K562 (cell line): ENCODE measurements at regions not wholly inside any gene's neighbourhood (a gene's known extent, or its start where the extent isn't known, plus 50 kb on each side); places are given as distances from the start of the nearest gene placed in this dataset.

Experiments
- ATAC-seq: fragments of 200-7000 bp; cut with Tn5 transposase; 3 replicates; pipeline ENCODE4 v1.9.1; 2020; ENCODE audit warnings: moderate library complexity
- BruUV-seq: library from RNA; stranded (reverse); fragments of 400-500 nt; replicated peaks from 2 replicates; lab custom pipeline; 2021; lab: Mats Ljungman, UMichigan
- CTCF ChIA-PET: fragments of 300-600 bp; formaldehyde crosslinking; extraction: SDS; loops from one replicate; lab custom pipeline; 2021; ENCODE audit warnings: low intra/inter-chr PET ratio; lab: Yijun Ruan, JAX
- POLR2A ChIA-PET: fragments of 300-600, 350-650 bp; sonication (Branson Sonifier 250); formaldehyde crosslinking; extraction: SDS; loops from one replicate; lab custom pipeline; 2021; ENCODE audit warnings: antibody characterized with exemption, inconsistent platforms; lab: Yijun Ruan, JAX
- DNase-seq, 4 experiments: peaks; one replicate each; pipeline versions ENCODE4 v3.0.0 to v3.0.0-alpha.2; 2011 to 2018; ENCODE audit warnings: low spot score in 3 of 4, mixed read lengths in 3 of 4; ENCODE audit errors: extremely low read depth in 1 of 4
- FAIRE-seq: peaks from 2 replicates; lab custom pipeline; 2011; peaks lifted over from hg19 to GRCh38; lab: Jason Lieb, UNC
- H2AFZ ChIP-seq: 2 replicates; pipeline ENCODE4 v1.6.0; 2011; ENCODE audit warnings: low read depth, low read length, control low read depth, inconsistent platforms
- H3K27ac ChIP-seq: fragments of 200-600 bp; 3 replicates; pipeline ENCODE4 v1.8.0; 2011; ENCODE audit warnings: low read depth, mild to moderate bottlenecking, control low read depth, inconsistent platforms, low read length, moderate library complexity, mixed read lengths; ENCODE audit errors: extremely low read depth
- H3K27me3 ChIP-seq, 2 experiments: fragments of 300-600 bp in 1 of 2; 2 replicates in 1 of 2; 3 replicates in 1 of 2; pipeline versions ENCODE4 v1.6.0 to v1.8.0; 2011; ENCODE audit warnings: inconsistent platforms in 2 of 2, low read length in 2 of 2, mild to moderate bottlenecking in 1 of 2, mixed read lengths in 1 of 2, moderate library complexity in 1 of 2; ENCODE audit not compliant: control insufficient read depth in 2 of 2, insufficient read depth in 2 of 2
- H3K36me3 ChIP-seq: fragments of 300-600 bp; 3 replicates; pipeline ENCODE4 v1.8.0; 2011; ENCODE audit warnings: mild to moderate bottlenecking, low read length, inconsistent platforms; ENCODE audit not compliant: control insufficient read depth, insufficient read depth
- H3K4me1 ChIP-seq, 2 experiments: fragments of 200-600 bp in 1 of 2; replicated peaks in 1 of 2; 2 replicates in 1 of 2; 3 replicates in 1 of 2; pipeline versions ENCODE4 v1.5.1 to v1.8.0; 2011; ENCODE audit warnings: inconsistent platforms in 2 of 2, low read length in 2 of 2, mild to moderate bottlenecking in 1 of 2, mixed read lengths in 1 of 2, moderate library complexity in 1 of 2; ENCODE audit not compliant: control insufficient read depth in 2 of 2, insufficient read depth in 2 of 2
- H3K4me2 ChIP-seq: 2 replicates; pipeline ENCODE4 v1.6.1; 2011; ENCODE audit warnings: low read length, control low read depth, inconsistent platforms, mixed read lengths; ENCODE audit not compliant: insufficient read depth
- H3K4me3 ChIP-seq: fragments of 200-600 bp; sonication (generic), shearing (Covaris generic); 2 replicates; pipeline ENCODE4 v1.5.1; 2016; ENCODE audit warnings: control low read depth, inconsistent platforms
- H3K79me2 ChIP-seq: fragments of 200-600 bp; 3 replicates; pipeline ENCODE4 v1.8.0; 2011; ENCODE audit warnings: low read length, inconsistent platforms; ENCODE audit not compliant: control insufficient read depth, insufficient read depth
- H3K9ac ChIP-seq, 2 experiments: 2 replicates each; pipeline versions ENCODE4 v1.6.0 to v1.6.1; 2011; ENCODE audit warnings: low read depth in 2 of 2, low read length in 2 of 2, control low read depth in 1 of 2, inconsistent platforms in 1 of 2, mild to moderate bottlenecking in 1 of 2, mixed read lengths in 1 of 2; ENCODE audit not compliant: insufficient read depth in 1 of 2
- H3K9me1 ChIP-seq: one replicate; pipeline ENCODE4 v1.6.0; 2011; ENCODE audit warnings: inconsistent platforms, mild to moderate bottlenecking, low read length, moderate library complexity; ENCODE audit not compliant: control insufficient read depth, insufficient read depth
- H3K9me3 ChIP-seq: replicated peaks from 2 replicates; pipeline ENCODE4 v1.5.1; 2011; ENCODE audit warnings: low read depth, low read length, inconsistent platforms; ENCODE audit not compliant: control insufficient read depth, insufficient read depth
- H4K20me1 ChIP-seq: replicated peaks from 2 replicates; pipeline ENCODE4 v1.6.1; 2011; ENCODE audit warnings: low read length, inconsistent platforms, mixed read lengths; ENCODE audit not compliant: control insufficient read depth, insufficient read depth
- ATF1 ChIP-seq, 2 experiments: fragments of 450-650 bp in 1 of 2; IDR thresholded peaks; 2 replicates each; pipeline ENCODE4 v1.6.1; 2016; ENCODE audit warnings: missing compliant biosample characterization in 1 of 2, missing genetic modification characterization in 1 of 2
- ATF3 ChIP-seq, 2 experiments: fragments of 450-650 bp in 1 of 2; sonication (generic) in 1 of 2; formaldehyde crosslinking in 1 of 2; IDR thresholded peaks in 1 of 2; conservative IDR thresholded peaks in 1 of 2; 2 replicates each; pipeline versions ENCODE4 v1.6.1 to v1.8.1; 2016 to 2023; ENCODE audit warnings: mild to moderate bottlenecking in 2 of 2, moderate library complexity in 2 of 2, inconsistent platforms in 1 of 2, missing genetic modification reagents in 1 of 2
- BCLAF1 ChIP-seq, 2 experiments: fragments of 450-650 bp in 1 of 2; IDR thresholded peaks; 2 replicates each; pipeline ENCODE4 v1.6.1; 2011 to 2017; ENCODE audit warnings: low read depth in 2 of 2, antibody characterized with exemption in 1 of 2, borderline replicate concordance in 1 of 2, low read length in 1 of 2, mild to moderate bottlenecking in 1 of 2, mixed read lengths in 1 of 2; ENCODE audit not compliant: control insufficient read depth in 1 of 2
- CAMTA2 ChIP-seq: fragments of 250-450 bp; sonication (Bioruptor Pico); conservative IDR thresholded peaks from 2 replicates; pipeline ENCODE4 v1.5.1; 2022
- E2F5 ChIP-seq: sonication (generic); formaldehyde crosslinking; IDR thresholded peaks from 2 replicates; pipeline ENCODE4 v1.8.0; 2022; ENCODE audit warnings: mild to moderate bottlenecking, missing genetic modification reagents
- GATA2 ChIP-seq: sonication (generic); formaldehyde crosslinking; IDR thresholded peaks from 2 replicates; pipeline ENCODE4 v1.4.0; 2020; ENCODE audit warnings: mild to moderate bottlenecking, missing genetic modification reagents
- GTF2F1 ChIP-seq: IDR thresholded peaks from 2 replicates; pipeline ENCODE4 v1.6.1; 2011; ENCODE audit warnings: low read depth, low read length, improper control_type of control experiment
- HNRNPUL1 ChIP-seq: fragments of 200-400 bp; formaldehyde crosslinking; IDR thresholded peaks from 2 replicates; pipeline ENCODE4 v1.6.1; 2017; ENCODE audit warnings: low read length
- HSF4 ChIP-seq: fragments of 250-450 bp; sonication (Bioruptor Pico); IDR thresholded peaks from 2 replicates; pipeline ENCODE4 v2.1.2; 2022; ENCODE audit warnings: mild to moderate bottlenecking, moderate library complexity, borderline replicate concordance
- PTRF ChIP-seq: fragments of 450-650 bp; IDR thresholded peaks from 2 replicates; pipeline ENCODE4 v1.6.1; 2016; ENCODE audit warnings: mild to moderate bottlenecking, missing genetic modification characterization, missing compliant biosample characterization
- ZBED1 ChIP-seq: IDR thresholded peaks from 2 replicates; pipeline ENCODE4 v1.6.1; 2014
- ZBTB17 ChIP-seq: fragments of 450-650 bp; formaldehyde crosslinking; IDR thresholded peaks from 2 replicates; pipeline ENCODE4 v1.4.0; 2020; ENCODE audit warnings: mild to moderate bottlenecking
- ZNF165 ChIP-seq: fragments of 250-450 bp; sonication (Bioruptor Pico); IDR thresholded peaks from 2 replicates; pipeline ENCODE4 v1.4.0; 2020; ENCODE audit warnings: borderline replicate concordance
- ZNF24 ChIP-seq: fragments of 450-650 bp; IDR thresholded peaks from 2 replicates; pipeline ENCODE4 v1.6.1; 2016
- WGBS: fragments of 100-300 bp; shearing (Covaris generic); methylation state at CpG from one replicate; pipeline ENCODE4 v1.1.6; 2016; ENCODE audit warnings: low coverage, mixed read lengths; ENCODE audit not compliant: insufficient coverage; ENCODE audit errors: missing lambda C conversion rate; 5-methylcytosine and 5-hydroxymethylcytosine counted together
- in situ Hi-C: fragments of 300-500 bp; cut with MboI; formaldehyde crosslinking; loops from 4 replicates; pipeline ENCODE4 v1.15.0; 2018; ENCODE audit warnings: inconsistent platforms, mixed read lengths
- intact Hi-C: fragments of 100-400 bp; cut with micrococcal nuclease; formaldehyde crosslinking; loops from 2 replicates; pipeline ENCODE4 v1.14.2; 2022

GRCh38 chr14:37932008-37932407 is 275.7 kb upstream of the SSTR1 start:
- Histone ChIP-seq H3K9ac (no peak overlapping the region), H3K79me2 (no peaks in the 10 kb centered on the region), H2AFZ (no peak overlapping the region), H4K20me1 (no peaks in the 10 kb centered on the region), H3K36me3 (no peaks in the 10 kb centered on the region), H3K27me3 (no peaks in the 10 kb centered on the region), H3K9me1 (no peaks in the 10 kb centered on the region), H3K4me2 (no peak overlapping the region), H3K4me3 (no peak overlapping the region), H3K4me1 (no peaks in the 10 kb centered on the region), H3K9me3 (no peaks in the 10 kb centered on the region), H3K27ac (no peak overlapping the region)
- in situ Hi-C loops: no loop called here
- no TSS peak for BruUV-seq
- WGBS: 2% methylated on average over 6 of the region's 6 CpGs
- intact Hi-C loops: no loop called here
- DNase-seq (no peak), FAIRE-seq (no peak), ATAC-seq (no peak)
- TF ChIP-seq HSF4 (no peak), CAMTA2 (CRISPR knock-in tag) (no peak), PTRF (no peak), E2F5 (CRISPR knock-in tag) (no peak), ATF1 (CRISPR knock-in tag; IDR thresholded peaks at IDR 0.05) (no peak), ATF1 (tag; IDR thresholded peaks at IDR 0.05) (no peak), HNRNPUL1 (no peak)
- POLR2A ChIA-PET: no interaction called here
- CTCF ChIA-PET: no interaction called here

GRCh38 chr14:37932481-37932880 is 275.2 kb upstream of the SSTR1 start:
- no peaks in the 10 kb centered on the region for H3K36me3 ChIP-seq
- H3K27ac ChIP-seq: no peak overlapping the region
- in situ Hi-C loops: no loop called here
- H3K79me2 ChIP-seq: no peaks in the 10 kb centered on the region
- H2AFZ ChIP-seq: no peak overlapping the region
- H3K27me3 ChIP-seq: no peaks in the 10 kb centered on the region
- ChIA-PET POLR2A (no interaction called here), CTCF (no interaction called here)
- H4K20me1 ChIP-seq: no peaks in the 10 kb centered on the region
- ATAC-seq: no peak
- no peak overlapping the region for H3K4me2 ChIP-seq
- H3K9ac ChIP-seq: no peak overlapping the region
- FAIRE-seq: no peak
- no TSS peak for BruUV-seq
- no peak for DNase-seq
- H3K4me3 ChIP-seq: no peak overlapping the region
- no peaks in the 10 kb centered on the region for H3K9me3 ChIP-seq
- H3K9me1 ChIP-seq: no peaks in the 10 kb centered on the region
- 0% methylated on average over 5 of the region's 5 CpGs for WGBS
- H3K4me1 ChIP-seq: no peaks in the 10 kb centered on the region
- intact Hi-C loops: no loop called here
- TF ChIP-seq GATA2 (CRISPR knock-in tag) (no peak), BCLAF1 (IDR thresholded peaks at IDR 0.05; ENCODE audit: borderline replicate concordance in 1 of 2, control insufficient read depth in 1 of 2, low read depth in 2 of 2, low read length in 1 of 2) (no peak), ZNF165 (CRISPR knock-in tag) (no peak), ZNF24 (no peak), ZBTB17 (CRISPR knock-in tag) (no peak), ATF3 (IDR thresholded peaks at IDR 0.05) (no peak), ATF3 (CRISPR knock-in tag; conservative IDR thresholded peaks at IDR 0.05) (no peak), GTF2F1 (no peak), ZBED1 (no peak)
